ENCODE measurements at regions not wholly inside any gene's neighbourhood (a gene's known extent, or its start where the extent isn't known, plus 50 kb on each side); places are given as distances from the start of the nearest gene placed in this dataset.

DNA sequence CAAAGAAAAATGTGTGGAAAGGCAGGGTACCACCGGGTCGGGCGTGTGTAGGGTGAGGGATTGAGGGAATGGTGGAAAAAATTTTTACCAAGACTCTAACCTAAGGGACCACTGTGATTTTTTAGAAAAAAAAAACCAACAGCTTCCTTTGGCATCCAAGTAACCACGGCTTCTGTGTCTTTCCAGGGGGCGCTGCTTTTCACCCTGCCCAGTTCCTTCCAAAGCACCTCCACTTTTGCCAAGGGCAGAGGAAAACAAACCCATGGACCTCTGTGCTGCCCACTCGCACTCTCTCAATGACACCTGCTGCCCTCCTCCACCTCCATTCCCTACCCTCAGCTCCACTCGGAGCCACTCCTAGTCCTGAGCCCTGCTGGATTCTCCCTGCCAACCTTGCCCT lies 381.0 kb downstream of the ENC1 start:
- in situ Hi-C loops (cut with HindIII; ENCODE audit: low pct_unique_long_range_greater_than_20kb, low sequenced_read_pairs): no loop called here
- DNase-seq (ENCODE audit: low read depth, low spot score): no peak

DNA sequence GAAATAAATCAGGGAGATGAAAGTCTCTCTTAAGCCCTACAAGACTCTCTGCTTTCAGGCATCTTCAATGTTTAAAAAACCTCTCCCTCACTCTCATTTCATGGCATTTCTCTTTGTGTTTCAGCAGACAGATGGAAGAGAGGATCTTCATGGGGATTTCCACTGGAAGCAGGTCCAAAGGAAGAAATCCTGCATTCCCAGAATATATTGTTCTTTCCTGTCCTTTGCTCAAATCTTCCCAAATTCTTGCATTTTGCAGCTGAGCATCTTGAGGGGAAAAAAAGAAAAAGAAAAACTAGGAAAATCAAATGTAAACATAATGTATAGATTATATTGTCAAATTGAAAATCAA lies 382.2 kb downstream of the ENC1 start:
- DNase-seq (ENCODE audit: low read depth, low spot score): no peak
- in situ Hi-C loops (cut with HindIII; ENCODE audit: low pct_unique_long_range_greater_than_20kb, low sequenced_read_pairs): no loop called here

DNA sequence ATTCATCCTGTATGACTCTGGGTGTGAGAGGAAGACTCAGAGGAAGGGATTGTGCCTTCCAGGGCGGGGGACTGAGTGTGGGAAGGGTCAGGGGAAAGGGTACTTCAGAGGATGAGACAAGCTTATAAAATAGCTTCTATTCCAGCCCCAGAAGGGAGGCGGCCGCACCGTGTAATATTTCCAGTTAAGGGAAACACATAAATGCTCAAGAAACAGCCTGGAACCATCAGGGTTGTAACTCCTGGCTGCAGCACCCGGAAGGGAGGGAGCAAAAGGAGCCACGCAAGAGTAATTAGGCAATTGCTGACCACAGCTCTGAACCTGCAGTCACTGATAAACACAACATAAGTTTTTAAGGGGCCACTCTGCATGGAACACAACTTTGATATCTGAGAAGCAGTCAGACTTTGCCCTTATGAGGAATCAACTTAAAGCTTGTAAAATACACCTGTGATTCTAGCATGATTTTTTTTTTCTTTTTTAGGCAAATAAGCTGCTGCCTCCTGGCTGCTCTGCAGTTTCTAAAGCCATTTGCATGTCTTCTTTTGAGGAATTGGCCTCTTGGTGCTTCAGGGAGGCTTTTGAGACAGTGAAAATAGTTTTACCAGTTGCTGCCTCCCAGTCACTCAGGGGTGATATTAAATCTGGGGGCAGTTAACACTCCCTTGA lies 382.7 kb downstream of the ENC1 start:
- in situ Hi-C loops (cut with HindIII; ENCODE audit: low pct_unique_long_range_greater_than_20kb, low sequenced_read_pairs): no loop called here

DNA sequence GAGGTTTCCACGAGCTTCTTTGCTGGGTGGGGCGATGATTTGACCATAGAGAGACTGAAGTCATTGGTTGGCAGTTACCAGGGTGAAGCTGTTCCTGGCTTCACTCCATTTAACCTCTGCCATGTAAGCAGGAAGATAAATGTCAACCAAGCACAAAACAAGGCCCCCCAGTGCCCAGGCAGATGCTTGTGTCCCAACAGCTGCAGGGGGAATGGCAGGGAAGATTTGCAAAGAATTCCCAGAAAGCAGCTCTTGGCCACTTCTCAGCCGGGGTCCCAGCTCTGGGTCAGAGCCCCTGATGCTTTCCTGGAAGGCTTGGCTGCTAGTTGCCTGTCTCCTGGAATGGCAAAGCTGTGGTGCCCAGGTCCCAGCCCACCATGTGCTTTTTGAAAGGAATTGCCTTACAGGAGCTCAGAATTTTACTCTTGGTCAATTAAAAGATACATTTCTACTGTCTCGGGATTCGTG lies 383.4 kb downstream of the ENC1 start:
- DNase-seq (ENCODE audit: low read depth, low spot score): no peak
- in situ Hi-C loops (cut with HindIII; ENCODE audit: low pct_unique_long_range_greater_than_20kb, low sequenced_read_pairs): no loop called here

More for the DNA sequence above, 382.7 kb downstream of the ENC1 start:
- DNase-seq (ENCODE audit: low read depth, low spot score): no peak

DNA sequence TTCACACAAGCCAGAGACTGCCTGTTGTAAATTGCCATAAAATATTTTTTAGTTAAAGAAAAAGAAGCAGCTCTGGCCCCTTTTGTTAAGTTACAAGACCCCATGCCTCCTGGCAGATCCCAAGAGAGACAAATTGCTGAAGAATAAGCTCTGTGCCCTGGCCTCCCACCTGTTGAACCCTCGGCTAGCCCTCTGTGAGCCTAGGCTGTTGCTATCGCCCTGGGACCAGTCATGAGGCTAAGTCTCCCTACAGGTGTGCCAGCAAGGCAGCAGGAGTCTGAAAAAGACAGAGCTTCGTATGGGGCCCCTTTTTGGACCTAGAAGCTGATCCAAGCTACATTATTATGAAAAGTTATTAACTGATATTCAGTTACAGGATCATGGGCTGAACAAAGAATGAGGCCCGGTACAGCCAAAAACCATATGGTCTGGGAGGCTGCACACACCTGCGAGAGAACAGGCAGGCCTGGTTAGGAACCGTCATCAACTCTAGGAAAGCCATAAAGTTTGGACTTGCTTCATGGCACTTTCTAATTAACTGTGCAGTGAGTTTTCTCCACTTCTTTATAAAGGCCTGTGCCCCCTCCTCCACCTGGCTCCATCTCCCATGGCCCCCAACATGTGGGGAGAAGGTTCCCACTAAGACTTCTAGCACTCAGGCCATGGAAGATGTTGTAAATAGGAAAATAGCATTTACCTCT lies 384.7 kb downstream of the ENC1 start:
- in situ Hi-C loops (cut with HindIII; ENCODE audit: low pct_unique_long_range_greater_than_20kb, low sequenced_read_pairs): no loop called here
- DNase-seq (ENCODE audit: low read depth, low spot score): no peak

DNA sequence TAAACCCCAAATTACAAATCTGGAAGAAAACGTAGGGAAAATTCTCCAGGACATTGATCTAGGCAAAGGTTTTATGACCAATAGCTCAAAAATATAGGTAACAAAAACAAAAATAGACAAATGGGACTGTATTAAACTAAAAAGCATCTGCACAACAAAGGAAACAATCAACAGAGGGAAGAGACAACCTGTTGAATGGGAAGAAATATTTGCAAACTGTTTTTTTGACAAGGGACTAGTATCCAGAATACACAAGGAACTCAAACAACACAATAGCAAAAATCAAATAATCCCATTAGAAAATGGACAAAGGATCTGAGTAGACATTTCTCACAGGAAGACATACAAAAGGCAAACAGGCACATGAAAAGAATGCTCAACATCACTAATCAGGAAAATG lies 386.3 kb downstream of the ENC1 start:
- in situ Hi-C loops (cut with HindIII; ENCODE audit: low pct_unique_long_range_greater_than_20kb, low sequenced_read_pairs): no loop called here

DNA sequence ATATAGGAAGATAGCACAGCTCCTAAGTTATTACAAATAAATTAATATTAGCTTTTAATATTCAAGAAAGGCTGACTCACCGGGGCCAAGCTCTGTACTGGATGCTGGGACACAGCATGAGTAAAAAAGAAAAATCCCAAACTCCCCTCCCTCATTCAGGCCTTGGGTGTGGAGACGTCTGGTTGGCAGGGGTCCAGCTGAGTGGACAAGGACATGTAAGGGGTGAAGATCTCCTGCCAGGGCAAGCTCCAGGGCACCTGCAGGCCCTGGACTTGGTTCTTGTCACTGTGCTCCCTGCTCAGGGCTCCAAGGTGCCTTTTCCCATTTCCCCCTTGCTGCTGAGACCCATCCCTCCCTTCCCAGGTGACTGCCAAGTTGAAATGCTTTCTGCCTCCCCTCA lies 388.5 kb downstream of the ENC1 start:
- no peak for DNase-seq (ENCODE audit: low read depth, low spot score)
- in situ Hi-C loops (cut with HindIII; ENCODE audit: low pct_unique_long_range_greater_than_20kb, low sequenced_read_pairs): no loop called here

More for the DNA sequence above, 386.3 kb downstream of the ENC1 start:
- no peak for DNase-seq (ENCODE audit: low read depth, low spot score)

DNA sequence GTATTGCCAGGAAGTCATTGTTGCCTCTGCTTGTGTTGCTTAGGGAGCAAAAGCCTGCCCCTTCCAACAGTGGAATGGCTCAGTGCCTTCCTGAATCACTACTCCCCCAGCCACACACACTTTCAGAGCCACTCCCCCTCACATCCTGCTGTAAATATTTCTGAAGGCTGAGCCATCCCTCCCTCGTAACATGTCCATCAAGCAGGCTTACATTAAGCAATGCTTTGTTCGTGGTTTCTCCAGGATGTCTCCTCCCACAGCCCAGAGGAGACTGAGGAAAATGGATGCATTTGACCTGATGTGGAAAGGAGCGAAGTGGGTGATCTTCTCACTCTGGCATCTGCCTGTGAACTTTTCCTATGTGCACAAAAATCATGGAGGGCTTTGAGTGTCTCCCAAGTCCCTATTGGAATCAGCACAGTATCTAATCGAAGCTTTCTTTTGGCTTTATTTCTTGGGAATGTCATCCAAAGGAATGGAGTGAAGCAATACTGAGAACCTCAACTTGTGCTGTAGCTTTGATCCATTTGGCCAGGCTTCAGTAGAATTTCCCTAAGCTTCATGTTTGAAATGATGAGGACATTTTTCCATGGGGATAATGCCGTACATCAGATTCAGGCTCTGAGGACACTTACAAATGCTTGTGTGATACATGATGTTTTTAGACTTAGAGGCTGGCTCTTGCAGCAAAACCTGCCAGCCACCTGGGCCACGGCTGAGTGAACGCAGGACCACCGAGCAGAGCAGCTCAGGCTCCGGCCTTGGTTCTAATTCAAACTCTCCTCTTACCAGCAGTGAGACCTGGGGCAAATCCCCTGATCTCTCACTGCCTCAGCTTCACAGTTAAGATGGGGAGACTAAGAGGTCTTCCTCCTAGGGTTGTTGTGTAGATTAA lies 389.1 kb downstream of the ENC1 start:
- in situ Hi-C loops (cut with HindIII; ENCODE audit: low pct_unique_long_range_greater_than_20kb, low sequenced_read_pairs): no loop called here
- DNase-seq (ENCODE audit: low read depth, low spot score): peak; percentile 41

DNA sequence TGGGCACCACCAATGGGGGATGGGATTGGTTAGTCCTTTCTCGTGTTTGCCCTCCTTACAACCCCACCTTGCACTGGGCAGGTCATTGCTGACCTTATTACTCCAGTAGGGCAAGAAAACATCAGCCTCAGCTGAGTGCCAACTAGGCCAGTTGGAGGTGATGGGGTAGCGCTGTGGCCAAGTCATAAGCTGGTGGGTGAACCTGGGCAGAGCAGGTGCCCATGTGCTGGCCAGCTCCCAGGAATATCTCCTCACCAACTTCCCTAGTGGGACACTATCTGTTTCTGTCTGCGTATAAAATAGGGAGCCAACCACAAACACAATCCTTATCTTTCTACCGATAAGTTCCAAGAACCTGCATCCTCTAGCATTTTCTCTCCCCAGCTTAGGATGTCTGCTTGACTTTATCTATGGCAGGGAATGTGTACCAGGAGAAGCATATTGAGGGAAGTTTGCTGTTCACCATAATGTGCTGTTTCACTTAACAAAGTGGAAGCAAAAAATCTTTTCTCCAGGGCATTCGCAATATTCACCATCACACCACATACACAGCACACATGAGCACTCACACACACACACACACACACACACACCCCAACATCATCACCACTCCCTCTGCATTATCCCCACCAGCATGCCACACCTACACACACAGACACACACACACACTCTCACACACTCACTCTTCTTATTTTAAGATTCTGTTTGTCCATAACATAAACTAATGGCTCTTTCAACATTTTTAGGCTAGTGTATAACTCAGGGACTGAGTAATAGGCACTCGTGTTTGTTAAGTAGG lies 390.0 kb downstream of the ENC1 start:
- DNase-seq (ENCODE audit: low read depth, low spot score): no peak
- in situ Hi-C loops (cut with HindIII; ENCODE audit: low pct_unique_long_range_greater_than_20kb, low sequenced_read_pairs): no loop called here

DNA sequence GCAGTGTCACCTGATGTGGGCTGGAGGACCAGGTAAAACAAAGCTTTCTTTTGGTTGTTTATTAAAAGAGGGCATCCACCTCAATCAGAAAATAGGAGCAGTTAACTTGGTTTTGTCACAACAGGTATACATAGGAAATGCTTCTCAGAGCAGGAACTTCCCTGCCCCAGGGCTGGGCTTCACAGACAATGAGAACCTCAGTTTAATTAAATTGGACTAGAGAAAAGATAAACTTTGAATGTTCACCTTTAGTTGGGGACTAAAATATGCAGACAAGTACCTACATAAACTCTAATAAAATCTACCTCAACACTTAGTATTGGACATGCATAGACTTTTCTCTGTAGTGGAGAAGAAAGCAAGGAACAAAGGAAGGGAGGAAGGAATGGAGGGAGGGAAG lies 392.0 kb downstream of the ENC1 start:
- no peak for DNase-seq (ENCODE audit: low read depth, low spot score)
- in situ Hi-C loops (cut with HindIII; ENCODE audit: low pct_unique_long_range_greater_than_20kb, low sequenced_read_pairs): no loop called here

DNA sequence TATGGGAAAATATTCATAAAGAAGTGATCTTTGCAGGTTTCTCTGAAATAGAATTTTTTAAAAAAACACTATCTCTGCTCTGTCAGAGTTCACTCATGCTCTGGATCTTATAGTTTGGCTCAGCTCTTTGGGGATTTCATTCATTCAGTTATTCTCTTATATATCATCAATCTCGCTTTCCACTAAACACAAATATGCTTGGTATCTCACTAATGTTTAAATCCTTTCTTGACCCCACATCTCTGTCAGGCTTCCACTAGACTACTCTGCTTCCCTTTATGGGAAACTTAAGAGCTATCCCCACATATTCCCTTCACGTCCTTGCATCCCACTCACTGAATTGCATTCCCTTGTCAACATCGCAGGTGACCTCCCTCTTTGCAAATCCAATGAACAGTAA lies 396.1 kb downstream of the ENC1 start:
- in situ Hi-C loops (cut with HindIII; ENCODE audit: low pct_unique_long_range_greater_than_20kb, low sequenced_read_pairs): no loop called here
- no peak for DNase-seq (ENCODE audit: low read depth, low spot score)

DNA sequence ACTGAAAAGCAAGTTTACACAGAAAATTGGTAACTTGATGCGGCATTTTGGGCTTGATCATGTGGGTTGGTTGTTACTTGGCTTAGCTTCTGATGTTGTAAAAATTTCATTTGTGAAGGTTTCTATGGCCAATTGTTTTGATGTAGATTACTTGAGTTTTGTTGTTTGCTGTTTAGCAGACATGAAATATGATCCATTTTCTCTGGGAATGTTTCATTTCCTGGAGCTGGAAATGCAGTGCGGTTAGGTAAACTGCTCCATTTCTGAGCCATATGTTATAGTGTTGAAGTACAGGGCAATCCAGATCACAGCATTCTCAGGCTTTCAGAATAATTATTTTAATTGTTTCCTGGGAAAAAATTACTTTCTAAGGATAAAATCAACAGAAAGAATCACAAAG lies 396.9 kb downstream of the ENC1 start:
- in situ Hi-C loops (cut with HindIII; ENCODE audit: low pct_unique_long_range_greater_than_20kb, low sequenced_read_pairs): no loop called here
- DNase-seq (ENCODE audit: low read depth, low spot score): peak; percentile 11

DNA sequence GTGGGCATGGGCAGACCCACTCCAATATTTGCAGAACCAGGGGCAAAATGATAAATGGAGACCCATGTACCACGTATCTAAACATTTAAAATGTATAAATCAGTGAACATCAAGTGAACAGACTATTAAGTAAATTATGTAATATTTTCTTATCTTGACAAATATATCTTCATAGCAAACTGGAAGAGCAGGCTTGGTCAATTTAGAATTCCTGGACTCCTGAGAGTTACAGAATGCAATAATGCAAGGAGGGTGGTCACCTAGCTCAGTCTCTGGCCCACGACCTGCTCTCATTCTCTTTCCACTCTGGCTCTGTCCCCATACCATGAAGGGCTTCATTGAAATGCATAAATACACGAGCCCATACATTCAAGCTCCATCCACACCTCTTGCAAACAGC lies 398.0 kb downstream of the ENC1 start:
- no peak for DNase-seq (ENCODE audit: low read depth, low spot score)
- in situ Hi-C loops (cut with HindIII; ENCODE audit: low pct_unique_long_range_greater_than_20kb, low sequenced_read_pairs): no loop called here

DNA sequence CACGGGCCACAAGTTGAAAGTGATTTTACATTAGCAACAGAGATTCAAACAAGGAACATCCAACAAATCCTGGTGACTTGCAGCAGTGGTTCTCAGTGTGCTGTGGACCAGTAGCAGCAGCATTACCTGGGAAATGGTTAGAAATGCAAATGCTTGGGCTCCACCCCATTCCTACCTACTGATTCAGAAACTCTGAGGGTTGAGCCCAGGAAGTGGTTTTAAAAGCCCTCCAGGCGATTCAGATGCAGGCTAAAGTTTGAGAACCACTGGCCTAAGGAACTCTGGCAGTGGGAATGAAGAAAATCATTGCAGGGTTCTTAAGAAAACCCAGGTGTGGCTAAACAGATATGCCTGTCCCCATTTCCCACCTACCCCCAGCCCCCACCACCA lies 398.8 kb downstream of the ENC1 start:
- no peak for DNase-seq (ENCODE audit: low read depth, low spot score)
- in situ Hi-C loops (cut with HindIII; ENCODE audit: low pct_unique_long_range_greater_than_20kb, low sequenced_read_pairs): no loop called here

DNA sequence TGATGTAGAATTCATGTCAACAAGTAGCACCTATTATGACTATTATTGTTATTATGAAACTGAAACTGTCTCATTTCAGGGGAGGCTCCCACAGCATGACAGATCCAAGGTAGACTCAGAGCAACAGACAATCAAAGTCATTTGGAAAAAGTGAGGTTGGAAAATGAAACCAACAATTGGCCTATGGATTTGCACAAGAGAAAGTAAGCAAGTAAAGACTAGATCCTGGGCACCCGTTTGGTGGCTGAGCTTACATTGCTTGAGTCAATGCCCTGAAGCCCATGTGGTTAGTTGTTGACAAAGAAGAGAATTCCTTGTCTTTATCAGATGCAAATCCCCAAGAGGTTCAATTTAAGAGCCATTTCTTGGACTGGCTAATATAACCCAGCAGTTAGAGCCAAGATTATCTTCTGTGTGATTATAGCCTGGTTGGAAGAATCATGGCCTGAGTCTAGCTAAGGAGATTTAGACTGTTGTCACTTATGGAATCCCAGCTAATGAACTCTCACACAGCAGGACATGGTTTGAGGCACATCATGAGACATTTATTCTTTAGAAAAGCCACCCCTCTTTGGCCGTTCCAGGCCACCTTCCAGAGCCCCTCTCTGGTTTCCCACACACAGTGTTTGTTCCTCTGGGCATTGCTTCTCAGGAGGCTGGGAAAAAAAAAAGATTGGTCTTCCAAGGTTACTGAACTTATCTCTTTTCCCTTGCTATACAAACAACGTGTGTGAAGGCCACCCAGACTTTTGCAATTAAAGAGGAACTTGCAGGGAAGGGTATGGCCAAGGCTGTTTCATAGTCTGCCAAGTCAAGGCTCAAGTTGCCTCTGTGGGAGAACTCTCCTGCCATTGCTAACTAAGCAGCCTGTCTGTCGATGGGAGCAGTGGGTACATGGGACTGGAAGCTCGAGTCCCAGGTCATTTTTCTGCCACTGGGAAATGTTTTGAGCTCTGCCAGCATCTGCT lies 399.5 kb downstream of the ENC1 start:
- DNase-seq (ENCODE audit: low read depth, low spot score): no peak
- in situ Hi-C loops (cut with HindIII; ENCODE audit: low pct_unique_long_range_greater_than_20kb, low sequenced_read_pairs): no loop called here

DNA sequence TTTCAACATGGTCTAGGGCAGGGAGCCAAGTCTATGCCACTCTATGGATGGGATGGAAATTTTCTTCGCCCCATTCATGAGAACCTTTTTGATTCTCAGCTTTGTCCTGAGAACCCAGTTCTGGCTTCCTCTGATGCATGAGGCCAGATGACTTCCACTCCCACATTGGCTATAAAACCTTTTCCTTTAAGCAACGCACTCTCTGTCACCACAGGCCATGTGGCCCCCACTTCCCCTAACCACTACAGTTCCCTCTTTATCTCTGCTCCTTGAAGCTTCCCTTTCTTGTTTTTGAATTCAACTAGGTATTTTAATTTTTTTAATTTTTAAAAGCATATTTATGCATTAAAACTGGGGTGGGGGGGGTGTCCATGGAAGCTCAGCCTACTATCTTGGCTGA lies 401.3 kb downstream of the ENC1 start:
- no peak for DNase-seq (ENCODE audit: low read depth, low spot score)
- in situ Hi-C loops (cut with HindIII; ENCODE audit: low pct_unique_long_range_greater_than_20kb, low sequenced_read_pairs): no loop called here
